ENCODE measurements at regions not wholly inside any gene's neighbourhood (a gene's known extent, or its start where the extent isn't known, plus 50 kb on each side); places are given as distances from the start of the nearest gene placed in this dataset.

- Histone ChIP-seq H3K4ac (replicated peaks; ENCODE audit: insufficient read length, low read depth, low read length) (no peak overlapping the region), H3K9me3 (ENCODE audit: insufficient read depth in 2 of 2, low read depth in 1 of 2, low read length in 1 of 2) (no peaks in the 10 kb centered on the region), H3K27ac (ENCODE audit: low read depth, low read length) (no peak overlapping the region), H2BK5ac (ENCODE audit: low read depth, low read length) (no peak overlapping the region), H3K4me1 (replicated peaks in 1 of 4; ENCODE audit: control insufficient read depth in 3 of 4, insufficient read depth in 4 of 4, low read length in 3 of 4) (no peaks in the 10 kb centered on the region), H3K27me3 (replicated peaks in 1 of 4; ENCODE audit: control insufficient read depth in 3 of 4, extremely low read depth in 1 of 4, insufficient read depth in 3 of 4, low read length in 3 of 4) (no peaks in the 10 kb centered on the region), H3K18ac (ENCODE audit: extremely low read depth, low read length) (no peak overlapping the region), H3K9ac (replicated peaks in 1 of 4; ENCODE audit: extremely low read depth in 1 of 4, low read depth in 3 of 4, low read length in 3 of 4) (peak overlapping the region in 1 of 4 experiments; percentile 34; a peak in 1 of 7 replicates), H2BK120ac (replicated peaks; ENCODE audit: low read depth, low read length) (no peak overlapping the region), H2AK5ac (ENCODE audit: low read depth, low read length) (no peak overlapping the region), H3K79me2 (ENCODE audit: control insufficient read depth in 1 of 2, insufficient read depth in 2 of 2, low read length in 2 of 2) (no peaks in the 10 kb centered on the region), H2BK20ac (ENCODE audit: low read length) (no peak overlapping the region), H2BK15ac (ENCODE audit: low read length) (no peak overlapping the region), H3K4me3 (ENCODE audit: extremely low read depth in 1 of 4, insufficient read depth in 2 of 4, low read depth in 3 of 4, low read length in 4 of 4) (no peak overlapping the region), H4K20me1 (replicated peaks in 1 of 2; ENCODE audit: control insufficient read depth in 1 of 2, insufficient read depth in 2 of 2, low read length in 2 of 2) (no peaks in the 10 kb centered on the region), H3K4me2 (ENCODE audit: insufficient read depth in 1 of 2, low read depth in 2 of 2, low read length in 2 of 2) (no peak overlapping the region), H3K23ac (ENCODE audit: insufficient read length) (no peak overlapping the region), H3K36me3 (ENCODE audit: control insufficient read depth in 2 of 4, insufficient read depth in 4 of 4, low read length in 3 of 4) (no peaks in the 10 kb centered on the region), H4K91ac (replicated peaks; ENCODE audit: insufficient read length, low read length) (no peak overlapping the region), H3K56ac (replicated peaks; ENCODE audit: insufficient read length, low read depth, low read length) (no peak overlapping the region), H3K79me1 (ENCODE audit: low read depth, low read length) (no peaks in the 10 kb centered on the region), H3K23me2 (ENCODE audit: low read depth, low read length) (no peaks in the 10 kb centered on the region), H4K5ac (ENCODE audit: insufficient read length, low read depth, low read length) (no peak overlapping the region), H4K8ac (ENCODE audit: extremely low read depth, insufficient read depth, low read length) (no peak overlapping the region), H2BK12ac (ENCODE audit: low read depth, low read length) (no peak overlapping the region), H2AFZ (ENCODE audit: low read length) (no peak overlapping the region), H3K14ac (ENCODE audit: insufficient read length) (no peak overlapping the region)
- 88% methylated on average over 2 of the region's 2 CpGs; no CpG with 5 or more reads in 1 of the 2 experiments for WGBS, 2 experiments (ENCODE audit: extremely low coverage in 1 of 2, insufficient coverage in 1 of 2, insufficient read length in 1 of 2, insufficient replicate concordance in 2 of 2, low coverage in 1 of 2, low lambda C conversion rate in 2 of 2, missing lambda C conversion rate in 1 of 2)
- no peak for FAIRE-seq
- no peak for TF ChIP-seq SP1 (IDR thresholded peaks at IDR 0.05; ENCODE audit: low read depth, low read length)
- no peak for TF ChIP-seq POU5F1 (IDR thresholded peaks at IDR 0.05; ENCODE audit: low read depth, low read length)
- TF ChIP-seq CTBP2 (IDR thresholded peaks at IDR 0.05; ENCODE audit: borderline replicate concordance, insufficient read depth, insufficient read length, low read length), result no peak
- no peak for TF ChIP-seq CEBPB (IDR thresholded peaks at IDR 0.05; ENCODE audit: low read depth, low read length)
- TF ChIP-seq SIX5 (IDR thresholded peaks at IDR 0.05; ENCODE audit: low read depth, low read length), result no peak
- no peak for DNase-seq (ENCODE audit: low read depth in 1 of 2, low spot score in 2 of 2)
- CTCF ChIA-PET (ENCODE audit: partially characterized antibody), result no interaction called here
- POLR2A ChIA-PET (ENCODE audit: partially characterized antibody), result no interaction called here
Observed at GRCh38 chr18:38575648-38576047, 1010.0 kb upstream of the CELF4 start.

Measured in H1 (cell line).